Astrocyte of the spinal cord (primary cell): ENCODE measurements at regions not wholly inside any gene's neighbourhood (a gene's known extent, or its start where the extent isn't known, plus 50 kb on each side); places are given as distances from the start of the nearest gene placed in this dataset.
"Not testable (repeated sequence)": the region's sequence is repeated elsewhere in the genome, so short reads cannot be mapped to it uniquely, and the experiment has no call there.

Experiments used
- DNase-seq: peaks from one replicate; pipeline ENCODE4 v3.0.0; 2011; ENCODE audit warnings: low read depth, low spot score
- H3K4me3 ChIP-seq: 2 replicates; pipeline ENCODE4 v1.5.1; 2011; ENCODE audit warnings: low read depth, mild to moderate bottlenecking, low read length, moderate library complexity
- CTCF ChIP-seq: IDR thresholded peaks from 2 replicates; pipeline ENCODE4 v1.5.1; 2012; ENCODE audit warnings: low read depth, mild to moderate bottlenecking, low read length, inconsistent platforms
- in situ Hi-C: cut with HindIII; loops from 2 replicates; pipeline ENCODE4 v1.10.0; 2017; ENCODE audit warnings: low sequenced_read_pairs

GRCh38 chr2:222760301-222760897 lies 88.9 kb downstream of the MOGAT1 start:
- DNase-seq, result no peak
- in situ Hi-C loops, result no loop called here
- H3K4me3 ChIP-seq, result no peak overlapping the region
- no peak for TF ChIP-seq CTCF

- no peak for DNase-seq
- no peak for TF ChIP-seq CTCF
- in situ Hi-C loops, result no loop called here
- H3K4me3 ChIP-seq, result no peak overlapping the region
These were observed 90.4 kb downstream of the MOGAT1 start for GRCh38 chr2:222761888-222762287.

- TF ChIP-seq CTCF, result no peak
- no peak overlapping the region for H3K4me3 ChIP-seq
- in situ Hi-C loops, result no loop called here
- no peak for DNase-seq
These were observed 90.9 kb downstream of the MOGAT1 start for GRCh38 chr2:222762342-222762741.

GRCh38 chr2:222765883-222766282 lies 94.4 kb downstream of the MOGAT1 start:
- DNase-seq, H3K4me3 ChIP-seq, in situ Hi-C loops: not testable (repeated sequence)

- DNase-seq, in situ Hi-C loops, H3K4me3 ChIP-seq: not testable (repeated sequence)
These were observed 92.8 kb upstream of the ACSL3 start for GRCh38 chr2:222768019-222768418.

GRCh38 chr2:222769446-222769845 lies 91.4 kb upstream of the ACSL3 start:
- no peak for TF ChIP-seq CTCF
- in situ Hi-C loops, result no loop called here
- no peak overlapping the region for H3K4me3 ChIP-seq
- DNase-seq, result no peak

- no peak for DNase-seq
- in situ Hi-C loops, result no loop called here
- no peak for TF ChIP-seq CTCF
- H3K4me3 ChIP-seq, result no peak overlapping the region
These were observed 90.9 kb upstream of the ACSL3 start for GRCh38 chr2:222769941-222770340.

- in situ Hi-C loops, result no loop called here
- TF ChIP-seq CTCF, result no peak
- H3K4me3 ChIP-seq, result no peak overlapping the region
- DNase-seq, result no peak
These were observed 89.0 kb upstream of the ACSL3 start for GRCh38 chr2:222771832-222772231.
